ACC112 (cell line): ENCODE measurements at regions not wholly inside any gene's neighbourhood (a gene's known extent, or its start where the extent isn't known, plus 50 kb on each side); places are given as distances from the start of the nearest gene placed in this dataset.

ENCODE experiments used
- H2AFZ ChIP-seq: fragments of 200-600 bp; sonication (generic); one replicate; pipeline ENCODE4 v1.6.0; 2017; ENCODE audit warnings: antibody characterized with exemption, low read length; ENCODE audit not compliant: unreplicated experiment
- H3K27ac ChIP-seq: fragments of 200-600 bp; sonication (generic); 2 replicates; pipeline ENCODE4 v1.5.1; 2014; ENCODE audit warnings: low read depth, mild to moderate bottlenecking, antibody characterized with exemption, low read length, moderate library complexity
- H3K27me3 ChIP-seq: fragments of 200-600 bp; sonication (generic); 2 replicates; pipeline ENCODE4 v1.6.1; 2014; ENCODE audit warnings: mild to moderate bottlenecking, antibody characterized with exemption, low read length, moderate library complexity, mixed read lengths; ENCODE audit not compliant: insufficient read depth
- H3K36me3 ChIP-seq: fragments of 200-600 bp; sonication (generic); 2 replicates; pipeline ENCODE4 v1.6.1; 2016; ENCODE audit warnings: mild to moderate bottlenecking, antibody characterized with exemption, low read length, moderate library complexity, mixed read lengths; ENCODE audit not compliant: insufficient read depth
- H3K4me1 ChIP-seq: fragments of 200-600 bp; sonication (generic); one replicate; pipeline ENCODE4 v1.6.1; 2016; ENCODE audit warnings: low read length, mixed read lengths; ENCODE audit not compliant: insufficient read depth, unreplicated experiment, control insufficient read depth
- H3K4me3 ChIP-seq: fragments of 200-600 bp; sonication (generic); 2 replicates; pipeline ENCODE4 v1.5.1; 2014; ENCODE audit warnings: mild to moderate bottlenecking, low read depth, low read length
- H3K79me2 ChIP-seq: fragments of 200-600 bp; sonication (generic); one replicate; pipeline ENCODE4 v1.6.0; 2016; ENCODE audit warnings: low read length; ENCODE audit not compliant: control insufficient read depth, unreplicated experiment, insufficient read depth

DNA sequence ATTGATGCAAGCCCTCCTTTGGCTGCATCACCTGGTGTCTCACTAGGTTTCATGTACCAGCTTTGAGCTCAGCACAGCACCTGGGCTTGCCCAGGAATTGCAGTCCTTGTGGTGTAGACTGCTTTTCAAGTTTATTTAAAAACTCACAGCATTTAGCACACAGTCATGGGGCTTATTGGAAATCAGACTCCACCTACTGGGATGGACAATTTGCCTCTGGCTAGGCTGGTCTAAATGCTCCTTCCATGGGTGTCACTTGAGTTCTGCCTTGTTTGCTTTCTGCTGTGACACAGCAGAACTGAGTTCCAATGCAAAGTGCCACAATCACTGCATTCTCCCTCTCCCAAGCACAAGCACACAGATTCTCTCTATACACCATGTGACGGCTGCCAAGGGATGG is 453.3 kb downstream of the GABRG2 start:
- Histone ChIP-seq H3K27me3 (no peaks in the 10 kb centered on the region), H2AFZ (no peak overlapping the region), H3K4me3 (no peak overlapping the region), H3K79me2 (no peaks in the 10 kb centered on the region), H3K4me1 (no peaks in the 10 kb centered on the region), H3K27ac (no peak overlapping the region), H3K36me3 (no peaks in the 10 kb centered on the region)

GRCh38 chr5:162529209-162529608 is 461.6 kb downstream of the GABRG2 start:
- no peak overlapping the region for H3K27ac ChIP-seq
- no peak overlapping the region for H2AFZ ChIP-seq
- H3K4me3 ChIP-seq, result no peak overlapping the region
- no peaks in the 10 kb centered on the region for H3K27me3 ChIP-seq
- no peaks in the 10 kb centered on the region for H3K4me1 ChIP-seq
- no peaks in the 10 kb centered on the region for H3K36me3 ChIP-seq
- H3K79me2 ChIP-seq, result no peaks in the 10 kb centered on the region

DNA sequence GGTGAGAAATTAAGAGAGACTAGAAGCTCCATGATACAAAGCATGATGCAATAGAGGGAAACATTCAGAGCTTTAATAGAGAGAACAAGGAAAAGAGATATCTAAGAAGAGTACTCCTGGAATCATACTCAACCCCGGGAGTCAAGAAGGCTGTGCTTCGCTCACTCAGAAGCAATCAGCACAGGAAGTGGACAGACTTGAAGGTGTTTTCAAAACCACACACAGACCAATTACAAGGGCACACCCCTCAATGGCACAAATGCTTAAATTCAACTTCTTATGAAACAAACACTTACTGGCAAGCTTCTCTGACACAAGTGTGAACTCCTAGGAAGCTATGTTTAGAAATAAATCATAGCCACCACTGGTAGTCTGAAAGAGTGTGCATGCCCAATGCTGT is 462.3 kb downstream of the GABRG2 start:
- Histone ChIP-seq H3K4me3 (no peak overlapping the region), H2AFZ (no peak overlapping the region), H3K27ac (no peak overlapping the region), H3K79me2 (no peaks in the 10 kb centered on the region), H3K27me3 (no peaks in the 10 kb centered on the region), H3K4me1 (no peaks in the 10 kb centered on the region), H3K36me3 (no peaks in the 10 kb centered on the region)

DNA sequence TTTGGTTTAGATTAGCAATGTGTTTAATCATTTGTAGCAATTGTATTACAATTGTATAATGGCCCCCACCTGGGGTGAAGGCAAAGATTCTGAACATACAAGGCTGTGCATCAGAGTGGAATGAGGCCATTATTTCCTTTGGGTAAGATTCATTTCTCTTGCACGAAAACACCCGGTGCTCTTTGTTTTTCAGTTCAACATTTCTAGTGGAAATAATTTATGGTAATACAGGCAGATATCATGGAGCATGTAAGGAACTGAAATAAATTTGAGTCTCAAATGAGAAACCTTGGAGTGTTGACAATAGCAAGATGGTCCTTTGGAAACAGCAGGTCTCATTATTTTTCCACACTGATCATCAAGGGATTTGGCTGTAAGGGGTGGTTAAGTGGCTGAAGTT is 475.9 kb downstream of the GABRG2 start:
- Histone ChIP-seq H3K27ac (no peak overlapping the region), H3K27me3 (no peaks in the 10 kb centered on the region), H3K4me1 (no peaks in the 10 kb centered on the region), H2AFZ (no peak overlapping the region), H3K36me3 (no peaks in the 10 kb centered on the region), H3K79me2 (no peaks in the 10 kb centered on the region), H3K4me3 (no peak overlapping the region)

- Histone ChIP-seq H3K4me3 (no peak overlapping the region), H3K27ac (no peak overlapping the region), H3K4me1 (no peaks in the 10 kb centered on the region), H2AFZ (no peak overlapping the region), H3K79me2 (no peaks in the 10 kb centered on the region), H3K27me3 (no peaks in the 10 kb centered on the region), H3K36me3 (no peaks in the 10 kb centered on the region)
These were observed 477.3 kb downstream of the GABRG2 start for GRCh38 chr5:162544905-162545304.

DNA sequence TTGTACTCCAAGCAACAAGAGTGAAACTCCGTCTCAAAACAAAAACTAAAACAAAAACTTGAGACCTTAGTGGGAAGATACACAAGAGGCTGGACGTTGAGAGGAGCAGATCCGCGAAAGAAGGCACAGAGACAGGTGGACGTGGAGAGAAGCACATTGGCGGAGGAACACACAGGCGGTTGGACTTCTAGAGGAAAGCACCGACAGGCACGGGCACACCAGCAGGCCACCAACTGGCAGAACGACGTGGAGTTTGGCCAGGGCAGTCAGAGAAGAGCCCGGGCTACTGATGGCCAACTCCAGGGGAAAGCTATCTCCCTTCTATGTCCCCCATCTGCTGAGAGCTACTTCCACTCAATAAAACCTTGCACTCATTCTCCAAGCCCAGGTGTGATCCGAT is 482.7 kb downstream of the GABRG2 start:
- no peak overlapping the region for H3K4me3 ChIP-seq
- H3K27ac ChIP-seq, result no peak overlapping the region
- H3K4me1 ChIP-seq, result no peaks in the 10 kb centered on the region
- H2AFZ ChIP-seq, result no peak overlapping the region
- no peaks in the 10 kb centered on the region for H3K79me2 ChIP-seq
- H3K36me3 ChIP-seq, result no peaks in the 10 kb centered on the region
- H3K27me3 ChIP-seq, result no peaks in the 10 kb centered on the region

GRCh38 chr5:162558120-162558519 is 490.5 kb downstream of the GABRG2 start:
- H3K27ac ChIP-seq, result no peak overlapping the region
- H3K4me1 ChIP-seq, result no peaks in the 10 kb centered on the region
- no peaks in the 10 kb centered on the region for H3K79me2 ChIP-seq
- no peaks in the 10 kb centered on the region for H3K27me3 ChIP-seq
- no peaks in the 10 kb centered on the region for H3K36me3 ChIP-seq
- no peak overlapping the region for H3K4me3 ChIP-seq
- no peak overlapping the region for H2AFZ ChIP-seq

DNA sequence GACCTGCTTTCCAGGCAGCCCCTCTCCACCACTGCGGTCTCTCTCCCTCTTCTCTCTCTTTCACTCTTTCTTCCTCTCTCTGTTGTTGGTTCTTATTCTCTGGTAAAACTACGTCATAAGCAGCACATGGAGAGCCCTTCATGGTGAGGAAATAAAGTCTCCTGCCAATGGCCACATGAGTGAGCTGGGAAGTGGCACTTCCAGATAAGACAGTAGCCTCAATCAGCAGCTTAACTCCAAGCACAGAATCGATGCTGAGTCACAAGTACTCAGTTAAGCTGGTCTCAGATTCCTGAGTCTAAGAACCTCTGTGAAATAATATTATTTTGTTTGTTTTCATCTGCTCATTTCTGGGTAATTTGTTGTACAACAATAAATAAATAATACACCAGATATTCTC is 500.1 kb downstream of the GABRG2 start:
- no peak overlapping the region for H3K27ac ChIP-seq
- H3K27me3 ChIP-seq, result no peaks in the 10 kb centered on the region
- H2AFZ ChIP-seq, result no peak overlapping the region
- no peaks in the 10 kb centered on the region for H3K79me2 ChIP-seq
- H3K4me1 ChIP-seq, result no peaks in the 10 kb centered on the region
- no peaks in the 10 kb centered on the region for H3K36me3 ChIP-seq
- H3K4me3 ChIP-seq, result no peak overlapping the region

DNA sequence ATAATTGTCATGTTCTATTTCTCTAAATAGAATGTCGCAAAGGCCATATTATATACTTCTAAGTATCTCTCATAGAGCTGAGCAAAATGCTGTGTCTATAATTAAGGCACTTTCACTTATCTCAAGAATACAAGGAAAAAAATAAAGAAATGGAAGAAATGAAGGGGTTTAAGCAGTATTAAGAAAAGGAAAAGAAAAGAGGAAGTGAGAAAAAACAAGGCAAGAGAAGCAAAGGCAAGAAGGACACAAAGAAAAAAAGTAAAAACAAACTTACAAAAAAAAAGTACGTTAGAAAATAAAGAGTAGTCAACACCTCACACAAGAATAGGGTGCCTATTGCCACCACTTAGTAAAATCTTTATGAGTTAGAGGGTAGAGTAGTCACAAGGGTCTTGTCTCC is 506.2 kb downstream of the GABRG2 start:
- H3K36me3 ChIP-seq, result no peaks in the 10 kb centered on the region
- H2AFZ ChIP-seq, result no peak overlapping the region
- no peak overlapping the region for H3K27ac ChIP-seq
- H3K27me3 ChIP-seq, result no peaks in the 10 kb centered on the region
- no peak overlapping the region for H3K4me3 ChIP-seq
- H3K79me2 ChIP-seq, result no peaks in the 10 kb centered on the region
- no peaks in the 10 kb centered on the region for H3K4me1 ChIP-seq

- H3K4me1 ChIP-seq, result no peaks in the 10 kb centered on the region
- H3K4me3 ChIP-seq, result no peak overlapping the region
- no peaks in the 10 kb centered on the region for H3K36me3 ChIP-seq
- no peak overlapping the region for H3K27ac ChIP-seq
- no peaks in the 10 kb centered on the region for H3K27me3 ChIP-seq
- H3K79me2 ChIP-seq, result no peaks in the 10 kb centered on the region
- H2AFZ ChIP-seq, result no peak overlapping the region
These were observed 524.2 kb downstream of the GABRG2 start for GRCh38 chr5:162591724-162592123.

DNA sequence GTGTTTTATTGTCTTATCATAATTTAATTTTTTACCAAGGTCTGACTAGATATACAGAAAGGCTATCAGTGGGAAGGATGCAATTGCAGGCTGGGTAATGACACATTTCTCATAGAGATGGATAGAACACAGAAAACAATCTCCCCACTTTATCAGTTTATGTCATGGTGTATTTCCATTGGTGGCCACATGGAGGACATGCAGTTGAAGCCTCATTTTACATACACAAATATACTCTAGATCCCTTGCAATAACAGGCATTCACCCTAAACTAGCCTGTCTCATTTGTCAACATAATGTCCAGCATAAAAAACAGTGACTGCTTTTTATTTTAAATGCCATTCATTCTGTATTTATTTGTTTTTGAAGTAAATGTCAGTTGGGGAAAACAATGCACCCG is 526.3 kb downstream of the GABRG2 start:
- Histone ChIP-seq H3K36me3 (no peaks in the 10 kb centered on the region), H3K4me1 (no peaks in the 10 kb centered on the region), H3K4me3 (no peak overlapping the region), H3K27ac (no peak overlapping the region), H3K27me3 (no peaks in the 10 kb centered on the region), H3K79me2 (no peaks in the 10 kb centered on the region), H2AFZ (no peak overlapping the region)
